SK-N-SH (cell line): ENCODE measurements at regions not wholly inside any gene's neighbourhood (a gene's known extent, or its start where the extent isn't known, plus 50 kb on each side); places are given as distances from the start of the nearest gene placed in this dataset.

Experiments used
- CTCF ChIA-PET: fragments of 300-600, 350-600 bp; formaldehyde crosslinking; extraction: SDS; loops from one replicate; lab custom pipeline; 2021; lab: Yijun Ruan, JAX
- POLR2A ChIA-PET: fragments of 350-600 bp; sonication (Branson Sonifier 250); formaldehyde crosslinking; extraction: SDS; loops from one replicate; lab custom pipeline; 2020; ENCODE audit warnings: antibody characterized with exemption, inconsistent platforms; lab: Yijun Ruan, JAX
- DNase-seq: peaks from one replicate; pipeline ENCODE4 v3.0.0; 2012
- H2AFZ ChIP-seq: fragments of 200-600 bp; sonication (generic); 2 replicates; pipeline ENCODE4 v1.8.1; 2016; ENCODE audit warnings: antibody characterized with exemption, mild to moderate bottlenecking, low read depth
- H3F3A ChIP-seq: fragments of 200-600 bp; sonication (generic); replicated peaks from 2 replicates; pipeline ENCODE3; 2016; ENCODE audit warnings: antibody characterized with exemption, mild to moderate bottlenecking; ENCODE audit not compliant: insufficient read depth
- H3K27ac ChIP-seq, 2 experiments: fragments of 200-500 bp in 1 of 2; fragments of 200-600 bp in 1 of 2; sonication (Bioruptor generic) in 1 of 2; sonication (generic), shearing (Covaris generic) in 1 of 2; 2 replicates each; pipeline versions ENCODE4 v1.5.1 to v1.6.1; 2014 to 2016; ENCODE audit warnings: low read depth in 2 of 2, inconsistent platforms in 1 of 2, low read length in 1 of 2, mild to moderate bottlenecking in 1 of 2, mixed read lengths in 1 of 2
- H3K27me3 ChIP-seq: fragments of 200-600 bp; sonication (generic), shearing (Covaris generic); 2 replicates; pipeline ENCODE4 v1.6.1; 2016; ENCODE audit warnings: mixed run types; ENCODE audit not compliant: insufficient read depth
- H3K36me3 ChIP-seq, 2 experiments: fragments of 200-500 bp in 1 of 2; fragments of 200-600 bp in 1 of 2; sonication (Bioruptor generic) in 1 of 2; sonication (generic) in 1 of 2; replicated peaks in 1 of 2; 2 replicates each; pipeline versions ENCODE3 to v1.5.1; 2014 to 2016; ENCODE audit warnings: low read length in 1 of 2, mild to moderate bottlenecking in 1 of 2; ENCODE audit not compliant: insufficient read depth in 2 of 2, control insufficient read depth in 1 of 2
- H3K4me1 ChIP-seq, 2 experiments: fragments of 200-500 bp in 1 of 2; fragments of 200-600 bp in 1 of 2; sonication (Bioruptor generic) in 1 of 2; sonication (generic), shearing (Covaris generic) in 1 of 2; 2 replicates each; pipeline versions ENCODE4 v1.5.1 to v1.6.1; 2014 to 2016; ENCODE audit warnings: low read depth in 1 of 2, low read length in 1 of 2, mixed run types in 1 of 2; ENCODE audit not compliant: insufficient read depth in 2 of 2, control insufficient read depth in 1 of 2
- H3K4me2 ChIP-seq: fragments of 200-600 bp; sonication (generic), shearing (Covaris generic); 2 replicates; pipeline ENCODE4 v1.6.1; 2017; ENCODE audit warnings: mixed run types
- H3K4me3 ChIP-seq, 2 experiments: fragments of 200-500 bp in 1 of 2; fragments of 200-600 bp in 1 of 2; sonication (Bioruptor generic) in 1 of 2; sonication (generic), shearing (Covaris generic) in 1 of 2; 2 replicates each; pipeline versions ENCODE4 v1.5.1 to v1.8.1; 2014 to 2016; ENCODE audit warnings: low read depth in 2 of 2, inconsistent platforms in 1 of 2, low read length in 1 of 2, mild to moderate bottlenecking in 1 of 2, mixed read lengths in 1 of 2, moderate library complexity in 1 of 2
- H3K79me2 ChIP-seq: fragments of 200-600 bp; sonication (generic); 2 replicates; pipeline ENCODE4 v1.8.1; 2017; ENCODE audit warnings: mild to moderate bottlenecking; ENCODE audit not compliant: insufficient read depth
- H3K9ac ChIP-seq: fragments of 200-600 bp; sonication (generic); 2 replicates; pipeline ENCODE4 v1.6.1; 2017; ENCODE audit warnings: mixed run types
- H3K9me2 ChIP-seq: fragments of 200-600 bp; sonication (generic); 2 replicates; pipeline ENCODE4 v1.6.1; 2017; ENCODE audit warnings: mixed run types
- H3K9me3 ChIP-seq: fragments of 200-600 bp; sonication (generic); 2 replicates; pipeline ENCODE4 v1.6.1; 2017; ENCODE audit warnings: mixed run types, mild to moderate bottlenecking, moderate library complexity
- H4K20me1 ChIP-seq: fragments of 200-600 bp; sonication (generic); 2 replicates; pipeline ENCODE4 v1.6.1; 2017; ENCODE audit warnings: mild to moderate bottlenecking, mixed run types; ENCODE audit not compliant: insufficient read depth
- FOSL2 ChIP-seq: IDR thresholded peaks from 2 replicates; pipeline ENCODE4 v1.4.0; 2012; ENCODE audit warnings: low read depth, mild to moderate bottlenecking, moderate library complexity, borderline replicate concordance
- FOXM1 ChIP-seq: IDR thresholded peaks from 2 replicates; pipeline ENCODE4 v1.4.0; 2012; ENCODE audit warnings: low read depth, mild to moderate bottlenecking
- GABPA ChIP-seq: IDR thresholded peaks from 2 replicates; pipeline ENCODE4 v1.4.0; 2012; ENCODE audit warnings: low read depth, mild to moderate bottlenecking
- JUND ChIP-seq: IDR thresholded peaks from 2 replicates; pipeline ENCODE4 v1.4.0; 2012
- MXI1 ChIP-seq: IDR thresholded peaks from 2 replicates; pipeline ENCODE4 v1.6.1; 2012; ENCODE audit warnings: mild to moderate bottlenecking, low read depth, low read length, improper control_type of control experiment
- RAD21 ChIP-seq: IDR thresholded peaks from 2 replicates; pipeline ENCODE4 v1.6.1; 2012; ENCODE audit warnings: mild to moderate bottlenecking, low read length
- RFX5 ChIP-seq: IDR thresholded peaks from 2 replicates; pipeline ENCODE4 v1.6.1; 2012; ENCODE audit warnings: mild to moderate bottlenecking, improper control_type of control experiment, low read length
- RXRA ChIP-seq: IDR thresholded peaks from 2 replicates; pipeline ENCODE4 v1.4.0; 2012; ENCODE audit warnings: low read depth, mild to moderate bottlenecking, borderline replicate concordance
- TCF12 ChIP-seq: IDR thresholded peaks from 2 replicates; pipeline ENCODE4 v1.4.0; 2012
- YY1 ChIP-seq: IDR thresholded peaks from 2 replicates; pipeline ENCODE4 v1.4.0; 2012; ENCODE audit warnings: low read depth, mild to moderate bottlenecking
- WGBS: methylation state at CpG from one replicate; pipeline ENCODE4 v1.1.6; 2017; ENCODE audit warnings: low lambda C conversion rate; 5-methylcytosine and 5-hydroxymethylcytosine counted together
- TF ChIP-seq, protein P1 (sequence below): IDR thresholded peaks from 2 replicates; pipeline ENCODE4 v1.6.1; 2012; ENCODE audit warnings: mild to moderate bottlenecking, low read depth, low read length, moderate library complexity

DNA sequence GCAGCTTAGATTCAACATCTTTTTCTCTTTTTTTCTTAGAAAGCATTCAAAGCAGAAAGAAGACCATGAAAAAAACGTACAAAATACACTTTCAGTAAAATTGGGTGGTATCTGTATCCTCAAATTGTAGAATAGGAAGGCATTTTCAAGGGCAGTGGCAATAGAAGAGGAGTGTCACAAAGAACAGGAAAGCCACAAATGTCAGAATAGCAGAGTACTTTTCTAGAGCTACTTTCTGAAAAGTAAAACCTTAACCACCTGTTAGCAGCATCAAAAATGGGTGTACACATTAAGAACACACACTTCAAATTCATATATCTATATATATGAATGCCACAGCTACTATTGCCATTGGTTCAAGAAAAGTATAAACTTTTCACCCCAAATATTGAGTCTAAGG, 412.1 kb upstream of the DCN start:
- Histone ChIP-seq H3K4me1 (no peaks in the 10 kb centered on the region), H2AFZ (no peak overlapping the region), H3K27me3 (no peaks in the 10 kb centered on the region), H3K4me3 (no peak overlapping the region), H3F3A (no peaks in the 10 kb centered on the region), H4K20me1 (no peaks in the 10 kb centered on the region), H3K36me3 (no peaks in the 10 kb centered on the region), H3K9me3 (no peaks in the 10 kb centered on the region), H3K27ac (no peak overlapping the region), H3K9me2 (no peaks in the 10 kb centered on the region), H3K4me2 (no peak overlapping the region), H3K79me2 (no peaks in the 10 kb centered on the region), H3K9ac (no peak overlapping the region)
- CTCF ChIA-PET: interaction anchor here (0.7 to 1.1 kb wide), 3 partner anchors 12 to 213 kb away, joined by 3 to 4 read pairs (median 3); no protein-coding TSS in a partner anchor
- POLR2A ChIA-PET: no interaction called here
- TF ChIP-seq FOSL2: no peak
- TF ChIP-seq, protein P1, sequence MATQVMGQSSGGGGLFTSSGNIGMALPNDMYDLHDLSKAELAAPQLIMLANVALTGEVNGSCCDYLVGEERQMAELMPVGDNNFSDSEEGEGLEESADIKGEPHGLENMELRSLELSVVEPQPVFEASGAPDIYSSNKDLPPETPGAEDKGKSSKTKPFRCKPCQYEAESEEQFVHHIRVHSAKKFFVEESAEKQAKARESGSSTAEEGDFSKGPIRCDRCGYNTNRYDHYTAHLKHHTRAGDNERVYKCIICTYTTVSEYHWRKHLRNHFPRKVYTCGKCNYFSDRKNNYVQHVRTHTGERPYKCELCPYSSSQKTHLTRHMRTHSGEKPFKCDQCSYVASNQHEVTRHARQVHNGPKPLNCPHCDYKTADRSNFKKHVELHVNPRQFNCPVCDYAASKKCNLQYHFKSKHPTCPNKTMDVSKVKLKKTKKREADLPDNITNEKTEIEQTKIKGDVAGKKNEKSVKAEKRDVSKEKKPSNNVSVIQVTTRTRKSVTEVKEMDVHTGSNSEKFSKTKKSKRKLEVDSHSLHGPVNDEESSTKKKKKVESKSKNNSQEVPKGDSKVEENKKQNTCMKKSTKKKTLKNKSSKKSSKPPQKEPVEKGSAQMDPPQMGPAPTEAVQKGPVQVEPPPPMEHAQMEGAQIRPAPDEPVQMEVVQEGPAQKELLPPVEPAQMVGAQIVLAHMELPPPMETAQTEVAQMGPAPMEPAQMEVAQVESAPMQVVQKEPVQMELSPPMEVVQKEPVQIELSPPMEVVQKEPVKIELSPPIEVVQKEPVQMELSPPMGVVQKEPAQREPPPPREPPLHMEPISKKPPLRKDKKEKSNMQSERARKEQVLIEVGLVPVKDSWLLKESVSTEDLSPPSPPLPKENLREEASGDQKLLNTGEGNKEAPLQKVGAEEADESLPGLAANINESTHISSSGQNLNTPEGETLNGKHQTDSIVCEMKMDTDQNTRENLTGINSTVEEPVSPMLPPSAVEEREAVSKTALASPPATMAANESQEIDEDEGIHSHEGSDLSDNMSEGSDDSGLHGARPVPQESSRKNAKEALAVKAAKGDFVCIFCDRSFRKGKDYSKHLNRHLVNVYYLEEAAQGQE: no peak
- TF ChIP-seq FOXM1: no peak
- TF ChIP-seq RFX5: no peak
- TF ChIP-seq RAD21: no peak
- no peak for TF ChIP-seq MXI1
- TF ChIP-seq TCF12: no peak
- no peak for TF ChIP-seq GABPA
- TF ChIP-seq YY1: no peak
- DNase-seq: no peak
- WGBS: 5% methylated on average over 1 of the region's 1 CpG

DNA sequence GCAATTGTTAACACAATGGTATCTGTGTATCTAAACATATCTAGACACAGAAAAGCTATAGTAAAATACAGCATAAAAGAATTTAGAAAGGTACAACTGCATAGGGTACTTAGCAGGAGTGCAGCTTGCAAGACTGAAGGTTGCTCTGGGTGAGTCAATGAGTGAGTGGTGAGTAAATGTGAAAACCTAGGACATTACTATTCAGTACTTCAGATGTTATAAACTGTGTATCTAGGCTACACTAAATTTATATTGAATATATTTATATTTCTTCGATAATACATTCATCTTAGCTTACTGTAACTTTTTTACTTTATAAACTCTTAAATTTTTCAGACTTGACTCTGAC, 409.0 kb upstream of the DCN start:
- no peak for TF ChIP-seq JUND
- TF ChIP-seq MXI1: no peak
- TF ChIP-seq RXRA: no peak
- TF ChIP-seq, all 33 proteins: peak for 0
- Histone ChIP-seq H3K4me1 (no peaks in the 10 kb centered on the region), H3K27me3 (no peaks in the 10 kb centered on the region), H3K79me2 (no peaks in the 10 kb centered on the region), H3F3A (no peaks in the 10 kb centered on the region), H3K9ac (no peak overlapping the region), H2AFZ (no peak overlapping the region), H3K9me2 (no peaks in the 10 kb centered on the region), H3K4me2 (no peak overlapping the region), H3K36me3 (no peaks in the 10 kb centered on the region), H3K9me3 (no peaks in the 10 kb centered on the region), H3K4me3 (no peak overlapping the region), H4K20me1 (no peaks in the 10 kb centered on the region), H3K27ac (no peak overlapping the region)
- ChIA-PET CTCF (no interaction called here), POLR2A (no interaction called here)
- 9% methylated on average over 1 of the region's 1 CpG for WGBS
- no peak for DNase-seq
